ENCODE measurements at regions not wholly inside any gene's neighbourhood (a gene's known extent, or its start where the extent isn't known, plus 50 kb on each side); places are given as distances from the start of the nearest gene placed in this dataset.

- Histone ChIP-seq H3K4me3 (ENCODE audit: severe bottlenecking) (no peak overlapping the region), H3K4me1 (ENCODE audit: insufficient read depth, poor library complexity, severe bottlenecking) (no peaks in the 10 kb centered on the region), H3K27me3 (ENCODE audit: insufficient read depth, poor library complexity, severe bottlenecking) (no peaks in the 10 kb centered on the region), H3K9me3 (ENCODE audit: severe bottlenecking) (no peaks in the 10 kb centered on the region), H3K36me3 (ENCODE audit: low read depth) (no peaks in the 10 kb centered on the region), H3K27ac (ENCODE audit: poor library complexity, severe bottlenecking) (no peak overlapping the region)
- no peak for TF ChIP-seq CTCF (IDR thresholded peaks at IDR 0.05; ENCODE audit: poor library complexity, severe bottlenecking)
- DNase-seq (ENCODE audit: low spot score) (no peak), ATAC-seq (ENCODE audit: low read depth) (no peak)
Measured at GRCh38 chr22:48531108-48531507, 1296.6 kb downstream of the BRD1 start.

GRCh38 chr22:48530666-48531065 lies 1297.0 kb downstream of the BRD1 start:
- no peak for TF ChIP-seq CTCF (IDR thresholded peaks at IDR 0.05; ENCODE audit: poor library complexity, severe bottlenecking)
- no peaks in the 10 kb centered on the region for H3K36me3 ChIP-seq (ENCODE audit: low read depth)
- DNase-seq (ENCODE audit: low spot score), result no peak
- no peak overlapping the region for H3K4me3 ChIP-seq (ENCODE audit: severe bottlenecking)
- no peak for ATAC-seq (ENCODE audit: low read depth)
- no peaks in the 10 kb centered on the region for H3K9me3 ChIP-seq (ENCODE audit: severe bottlenecking)
- H3K4me1 ChIP-seq (ENCODE audit: insufficient read depth, poor library complexity, severe bottlenecking), result no peaks in the 10 kb centered on the region
- H3K27me3 ChIP-seq (ENCODE audit: insufficient read depth, poor library complexity, severe bottlenecking), result no peaks in the 10 kb centered on the region
- H3K27ac ChIP-seq (ENCODE audit: poor library complexity, severe bottlenecking), result no peak overlapping the region

GRCh38 chr22:48528221-48528915 lies 1299.3 kb downstream of the BRD1 start:
- no peak for TF ChIP-seq CTCF (IDR thresholded peaks at IDR 0.05; ENCODE audit: poor library complexity, severe bottlenecking)
- no peak overlapping the region for H3K27ac ChIP-seq (ENCODE audit: poor library complexity, severe bottlenecking)
- H3K4me1 ChIP-seq (ENCODE audit: insufficient read depth, poor library complexity, severe bottlenecking), result no peaks in the 10 kb centered on the region
- DNase-seq (ENCODE audit: low spot score) (no peak), ATAC-seq (ENCODE audit: low read depth) (no peak)
- no peaks in the 10 kb centered on the region for H3K9me3 ChIP-seq (ENCODE audit: severe bottlenecking)
- no peaks in the 10 kb centered on the region for H3K27me3 ChIP-seq (ENCODE audit: insufficient read depth, poor library complexity, severe bottlenecking)
- no peaks in the 10 kb centered on the region for H3K36me3 ChIP-seq (ENCODE audit: low read depth)
- no peak overlapping the region for H3K4me3 ChIP-seq (ENCODE audit: severe bottlenecking)

GRCh38 chr22:48523761-48524160 lies 1303.9 kb downstream of the BRD1 start:
- H3K27me3 ChIP-seq (ENCODE audit: insufficient read depth, poor library complexity, severe bottlenecking), result no peaks in the 10 kb centered on the region
- no peaks in the 10 kb centered on the region for H3K9me3 ChIP-seq (ENCODE audit: severe bottlenecking)
- TF ChIP-seq CTCF (IDR thresholded peaks at IDR 0.05; ENCODE audit: poor library complexity, severe bottlenecking), result no peak

GRCh38 chr22:48523091-48523490 lies 1304.6 kb downstream of the BRD1 start:
- no peaks in the 10 kb centered on the region for H3K9me3 ChIP-seq (ENCODE audit: severe bottlenecking)
- no peak overlapping the region for H3K4me3 ChIP-seq (ENCODE audit: severe bottlenecking)
- no peaks in the 10 kb centered on the region for H3K36me3 ChIP-seq (ENCODE audit: low read depth)
- H3K4me1 ChIP-seq (ENCODE audit: insufficient read depth, poor library complexity, severe bottlenecking), result no peaks in the 10 kb centered on the region
- ATAC-seq (ENCODE audit: low read depth) (no peak), DNase-seq (ENCODE audit: low spot score) (no peak)
- no peak for TF ChIP-seq CTCF (IDR thresholded peaks at IDR 0.05; ENCODE audit: poor library complexity, severe bottlenecking)
- H3K27me3 ChIP-seq (ENCODE audit: insufficient read depth, poor library complexity, severe bottlenecking), result no peaks in the 10 kb centered on the region
- H3K27ac ChIP-seq (ENCODE audit: poor library complexity, severe bottlenecking), result no peak overlapping the region

More at GRCh38 chr22:48523761-48524160, 1303.9 kb downstream of the BRD1 start:
- DNase-seq (ENCODE audit: low spot score) (no peak), ATAC-seq (ENCODE audit: low read depth) (no peak)
- Histone ChIP-seq H3K36me3 (ENCODE audit: low read depth) (no peaks in the 10 kb centered on the region), H3K4me1 (ENCODE audit: insufficient read depth, poor library complexity, severe bottlenecking) (no peaks in the 10 kb centered on the region), H3K4me3 (ENCODE audit: severe bottlenecking) (no peak overlapping the region), H3K27ac (ENCODE audit: poor library complexity, severe bottlenecking) (no peak overlapping the region)
